H9 (cell line): ENCODE measurements at regions not wholly inside any gene's neighbourhood (a gene's known extent, or its start where the extent isn't known, plus 50 kb on each side); places are given as distances from the start of the nearest gene placed in this dataset.

Source experiments
- DNase-seq: peaks from one replicate; pipeline ENCODE4 v3.0.0-alpha.2; 2017
- H2AFZ ChIP-seq: one replicate; pipeline ENCODE4 v1.6.1; 2013; ENCODE audit warnings: mild to moderate bottlenecking, low read length, control low read depth, moderate library complexity
- H2AK5ac ChIP-seq: 2 replicates; pipeline ENCODE4 v1.6.1; 2013; ENCODE audit warnings: low read length, control low read depth, mixed read lengths; ENCODE audit not compliant: insufficient read length
- H2BK120ac ChIP-seq: one replicate; pipeline ENCODE4 v1.6.1; 2013; ENCODE audit warnings: low read depth, mild to moderate bottlenecking, low read length, control low read depth, inconsistent platforms; ENCODE audit not compliant: poor library complexity, severe bottlenecking
- H2BK12ac ChIP-seq: 2 replicates; pipeline ENCODE4 v1.6.1; 2013; ENCODE audit warnings: low read length, control low read depth, mixed read lengths, low read depth; ENCODE audit not compliant: insufficient read length
- H2BK15ac ChIP-seq: 2 replicates; pipeline ENCODE4 v1.6.1; 2013; ENCODE audit warnings: low read depth, low read length, control low read depth
- H2BK20ac ChIP-seq: one replicate; pipeline ENCODE4 v1.6.1; 2013; ENCODE audit warnings: low read depth, mild to moderate bottlenecking, low read length, control low read depth, inconsistent platforms; ENCODE audit not compliant: poor library complexity, severe bottlenecking
- H2BK5ac ChIP-seq: 2 replicates; pipeline ENCODE4 v1.6.1; 2013; ENCODE audit warnings: low read length, control low read depth, mixed read lengths; ENCODE audit not compliant: insufficient read length
- H3K14ac ChIP-seq: 2 replicates; pipeline ENCODE4 v1.6.1; 2013; ENCODE audit warnings: low read length, control low read depth; ENCODE audit not compliant: insufficient read depth
- H3K18ac ChIP-seq: 2 replicates; pipeline ENCODE4 v1.6.1; 2013; ENCODE audit warnings: low read depth, mild to moderate bottlenecking, mixed read lengths, low read length, control low read depth; ENCODE audit not compliant: insufficient read length
- H3K23ac ChIP-seq: 2 replicates; pipeline ENCODE4 v1.6.1; 2013; ENCODE audit warnings: low read length, control low read depth, mixed read lengths, low read depth; ENCODE audit not compliant: insufficient read length
- H3K23me2 ChIP-seq: 2 replicates; pipeline ENCODE4 v1.6.1; 2013; ENCODE audit warnings: low read depth, mild to moderate bottlenecking, mixed read lengths, low read length, control low read depth; ENCODE audit not compliant: insufficient read length, poor library complexity, severe bottlenecking
- H3K27ac ChIP-seq: 2 replicates; pipeline ENCODE4 v1.5.1; 2013; ENCODE audit warnings: low read length, control low read depth, mixed read lengths, low read depth; ENCODE audit not compliant: insufficient read length
- H3K27me3 ChIP-seq: 2 replicates; pipeline ENCODE4 v1.6.1; 2013; ENCODE audit warnings: low read length, control low read depth, inconsistent platforms; ENCODE audit not compliant: insufficient read depth
- H3K4ac ChIP-seq: 2 replicates; pipeline ENCODE4 v1.6.1; 2013; ENCODE audit warnings: low read depth, mild to moderate bottlenecking, control low read depth, inconsistent platforms, low read length, moderate library complexity
- H3K4me1 ChIP-seq: 2 replicates; pipeline ENCODE4 v1.6.1; 2013; ENCODE audit warnings: low read length, control low read depth, inconsistent platforms; ENCODE audit not compliant: insufficient read depth
- H3K4me2 ChIP-seq: 2 replicates; pipeline ENCODE4 v1.6.1; 2013; ENCODE audit warnings: low read length, control low read depth, mixed read lengths; ENCODE audit not compliant: insufficient read length, insufficient read depth
- H3K56ac ChIP-seq: 2 replicates; pipeline ENCODE4 v1.6.1; 2013; ENCODE audit warnings: low read depth, mild to moderate bottlenecking, mixed read lengths, low read length, control low read depth; ENCODE audit not compliant: insufficient read length
- H3K79me1 ChIP-seq: 2 replicates; pipeline ENCODE4 v1.6.1; 2013; ENCODE audit warnings: low read depth, mild to moderate bottlenecking, moderate library complexity, low read length, control low read depth, inconsistent platforms; ENCODE audit not compliant: insufficient read depth, poor library complexity, severe bottlenecking
- H3K79me2 ChIP-seq: 2 replicates; pipeline ENCODE4 v1.6.1; 2013; ENCODE audit warnings: low read length, control low read depth, inconsistent platforms; ENCODE audit not compliant: insufficient read depth
- H3K9ac ChIP-seq: 2 replicates; pipeline ENCODE4 v1.6.1; 2013; ENCODE audit warnings: low read length, control low read depth, mixed read lengths; ENCODE audit not compliant: insufficient read length; ENCODE audit errors: extremely low read depth
- H3K9me3 ChIP-seq: one replicate; pipeline ENCODE4 v1.6.1; 2013; ENCODE audit warnings: low read depth, low read length, inconsistent platforms; ENCODE audit not compliant: control insufficient read depth
- H3T11ph ChIP-seq: one replicate; pipeline ENCODE4 v1.6.1; 2013; ENCODE audit warnings: mild to moderate bottlenecking, low read length, control low read depth, inconsistent platforms
- H4K20me1 ChIP-seq: one replicate; pipeline ENCODE4 v1.6.1; 2013; ENCODE audit not compliant: control insufficient read depth, insufficient read length, insufficient read depth
- H4K5ac ChIP-seq: 2 replicates; pipeline ENCODE4 v1.6.1; 2013; ENCODE audit warnings: low read depth, mild to moderate bottlenecking, mixed read lengths, low read length, control low read depth; ENCODE audit not compliant: insufficient read length
- H4K8ac ChIP-seq: replicated peaks from 2 replicates; pipeline ENCODE4 v1.6.1; 2013; ENCODE audit warnings: low read length, control low read depth, mixed read lengths, low read depth; ENCODE audit not compliant: insufficient read length
- H4K91ac ChIP-seq: 2 replicates; pipeline ENCODE4 v1.6.1; 2013; ENCODE audit warnings: low read depth, mild to moderate bottlenecking, moderate library complexity, mixed read lengths, low read length, control low read depth; ENCODE audit not compliant: insufficient read length
- H3K27ac Mint-ChIP-seq, 3 experiments: 2 replicates in 2 of 3; 3 replicates in 1 of 3; pipeline ENCODE4 v1.8.0; 2020 to 2021; ENCODE audit warnings: mixed read lengths in 3 of 3, mild to moderate bottlenecking in 1 of 3, moderate library complexity in 1 of 3
- H3K27me3 Mint-ChIP-seq: 2 replicates; pipeline ENCODE4 v1.8.0; 2021; ENCODE audit warnings: low read depth, mild to moderate bottlenecking, moderate library complexity, mixed read lengths
- H3K36me3 Mint-ChIP-seq, 3 experiments: 2 replicates in 2 of 3; 3 replicates in 1 of 3; pipeline ENCODE4 v1.8.0; 2020 to 2021; ENCODE audit warnings: low read depth in 3 of 3, mixed read lengths in 3 of 3; ENCODE audit not compliant: insufficient read depth in 1 of 3
- H3K4me1 Mint-ChIP-seq, 2 experiments: 2 replicates each; pipeline ENCODE4 v1.8.0; 2020; ENCODE audit warnings: mixed read lengths in 2 of 2
- H3K4me3 Mint-ChIP-seq, 2 experiments: 2 replicates in 1 of 2; 3 replicates in 1 of 2; pipeline ENCODE4 v1.8.0; 2020 to 2021; ENCODE audit warnings: mild to moderate bottlenecking in 2 of 2, mixed read lengths in 2 of 2, moderate library complexity in 1 of 2
- H3K9me3 Mint-ChIP-seq, 2 experiments: 2 replicates in 1 of 2; 3 replicates in 1 of 2; pipeline ENCODE4 v1.8.0; 2020; ENCODE audit warnings: mild to moderate bottlenecking in 2 of 2, mixed read lengths in 2 of 2, moderate library complexity in 1 of 2
- WGBS: extraction: QIAGEN DNeasy Blood & Tissue Kit; methylation state at CpG from one replicate; pipeline ENCODE4 v1.1.7; 2013; ENCODE audit warnings: missing lambda C conversion rate, low lambda C conversion rate, mixed read lengths; ENCODE audit not compliant: insufficient read length; ENCODE audit errors: extremely low coverage; 5-methylcytosine and 5-hydroxymethylcytosine counted together
- TF ChIP-seq, protein P1 (sequence below): fragments of 200-600 bp; sonication (generic); conservative IDR thresholded peaks from 3 replicates; pipeline ENCODE4 v1.8.0; 2021; ENCODE audit warnings: antibody characterized with exemption, mild to moderate bottlenecking

DNA sequence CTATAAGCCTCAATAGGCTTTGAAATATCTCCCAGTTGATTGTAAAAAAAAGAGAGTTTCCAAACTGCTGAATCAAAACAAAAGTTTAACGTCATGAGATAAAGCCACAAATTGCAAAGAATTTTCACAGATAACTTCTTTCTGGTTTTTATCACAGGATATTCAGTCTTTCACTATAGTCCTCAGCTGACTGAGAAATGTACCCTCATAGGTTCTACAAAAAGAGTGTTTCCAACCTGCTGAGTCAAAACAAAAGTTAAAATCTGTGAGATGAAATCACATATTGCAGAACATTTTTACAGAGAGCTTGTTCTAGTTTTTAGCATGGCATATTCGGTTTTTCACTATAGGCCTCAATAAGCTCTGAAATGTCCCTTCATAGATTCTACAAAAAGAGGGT is 559.2 kb downstream of the KCNJ18 start:
- TF ChIP-seq, protein P1, sequence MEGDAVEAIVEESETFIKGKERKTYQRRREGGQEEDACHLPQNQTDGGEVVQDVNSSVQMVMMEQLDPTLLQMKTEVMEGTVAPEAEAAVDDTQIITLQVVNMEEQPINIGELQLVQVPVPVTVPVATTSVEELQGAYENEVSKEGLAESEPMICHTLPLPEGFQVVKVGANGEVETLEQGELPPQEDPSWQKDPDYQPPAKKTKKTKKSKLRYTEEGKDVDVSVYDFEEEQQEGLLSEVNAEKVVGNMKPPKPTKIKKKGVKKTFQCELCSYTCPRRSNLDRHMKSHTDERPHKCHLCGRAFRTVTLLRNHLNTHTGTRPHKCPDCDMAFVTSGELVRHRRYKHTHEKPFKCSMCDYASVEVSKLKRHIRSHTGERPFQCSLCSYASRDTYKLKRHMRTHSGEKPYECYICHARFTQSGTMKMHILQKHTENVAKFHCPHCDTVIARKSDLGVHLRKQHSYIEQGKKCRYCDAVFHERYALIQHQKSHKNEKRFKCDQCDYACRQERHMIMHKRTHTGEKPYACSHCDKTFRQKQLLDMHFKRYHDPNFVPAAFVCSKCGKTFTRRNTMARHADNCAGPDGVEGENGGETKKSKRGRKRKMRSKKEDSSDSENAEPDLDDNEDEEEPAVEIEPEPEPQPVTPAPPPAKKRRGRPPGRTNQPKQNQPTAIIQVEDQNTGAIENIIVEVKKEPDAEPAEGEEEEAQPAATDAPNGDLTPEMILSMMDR, result no peak
- H2BK5ac ChIP-seq, result no peak overlapping the region
- no peaks in the 10 kb centered on the region for H3K27me3 ChIP-seq
- H4K91ac ChIP-seq, result no peak overlapping the region
- H3K36me3 Mint-ChIP-seq, result peaks cover 0 to 6% (median 0%) of the 10 kb centered on the region in 3 experiments; a peak in 3 of 7 replicates
- no peak overlapping the region for H3K9ac ChIP-seq
- H3K9me3 Mint-ChIP-seq, result peaks cover 75 to 87% of the 10 kb centered on the region in 2 experiments
- H3K79me2 ChIP-seq, result no peaks in the 10 kb centered on the region
- no peak overlapping the region for H3K14ac ChIP-seq
- H3K27ac ChIP-seq, result no peak overlapping the region
- no peak overlapping the region for H3K56ac ChIP-seq
- H3K27ac Mint-ChIP-seq, result no peak overlapping the region
- no peaks in the 10 kb centered on the region for H3K4me1 ChIP-seq
- DNase-seq, result no peak
- H4K5ac ChIP-seq, result no peak overlapping the region
- H2BK120ac ChIP-seq, result no peak overlapping the region
- H2BK20ac ChIP-seq, result no peak overlapping the region
- H3K4me2 ChIP-seq, result no peak overlapping the region
- no peak overlapping the region for H2BK12ac ChIP-seq
- H4K20me1 ChIP-seq, result no peaks in the 10 kb centered on the region
- no peak overlapping the region for H2BK15ac ChIP-seq
- no peak overlapping the region for H2AK5ac ChIP-seq
- H3K9me3 ChIP-seq, result peaks cover 19% of the 10 kb centered on the region
- WGBS, result no CpG with 5 or more reads among the region's 2 CpGs
- H3K4me3 Mint-ChIP-seq, result no peak overlapping the region
- H3K79me1 ChIP-seq, result no peaks in the 10 kb centered on the region
- no peak overlapping the region for H3K23ac ChIP-seq
- no peaks in the 10 kb centered on the region; the same call in 1 of the 2 replicates for H3K27me3 Mint-ChIP-seq
- no peak overlapping the region for H3T11ph ChIP-seq
- no peak overlapping the region for H3K4ac ChIP-seq
- H3K18ac ChIP-seq, result no peak overlapping the region
- H3K23me2 ChIP-seq, result no peaks in the 10 kb centered on the region
- H4K8ac ChIP-seq, result no peak overlapping the region
- no peak overlapping the region for H2AFZ ChIP-seq
- no peaks in the 10 kb centered on the region for H3K4me1 Mint-ChIP-seq
